H1 (cell line): ENCODE measurements at regions not wholly inside any gene's neighbourhood (a gene's known extent, or its start where the extent isn't known, plus 50 kb on each side); places are given as distances from the start of the nearest gene placed in this dataset.

ENCODE experiments used
- CHD2 ChIP-seq: IDR thresholded peaks from 2 replicates; pipeline ENCODE4 v1.6.1; 2012; ENCODE audit warnings: low read length, improper control_type of control experiment
- CHD7 ChIP-seq: fragments of 300-600 bp; sonication (generic); IDR thresholded peaks from 2 replicates; pipeline ENCODE4 v1.7.1; 2012; ENCODE audit warnings: low read length, moderate library complexity, mild to moderate bottlenecking, inconsistent platforms; ENCODE audit not compliant: insufficient replicate concordance
- FOSL1 ChIP-seq: IDR thresholded peaks from 2 replicates; pipeline ENCODE4 v1.6.1; 2011; ENCODE audit warnings: mild to moderate bottlenecking, low read depth, low read length, moderate library complexity; ENCODE audit not compliant: insufficient read depth
- JUN ChIP-seq: IDR thresholded peaks from 2 replicates; pipeline ENCODE4 v1.6.1; 2011; ENCODE audit warnings: low read depth, mild to moderate bottlenecking, improper control_type of control experiment, low read length
- NANOG ChIP-seq: IDR thresholded peaks from 2 replicates; pipeline ENCODE4 v1.6.1; 2011; ENCODE audit warnings: low read length, low read depth, mild to moderate bottlenecking, inconsistent platforms; ENCODE audit not compliant: insufficient read depth, poor library complexity, severe bottlenecking
- PHF8 ChIP-seq: fragments of 200-600 bp; sonication (generic); conservative IDR thresholded peaks from 2 replicates; pipeline ENCODE4 v1.7.1; 2012; ENCODE audit warnings: low read depth, mild to moderate bottlenecking, inconsistent platforms, low read length, moderate library complexity
- SUZ12 ChIP-seq: fragments of 200-600 bp; sonication (generic); IDR thresholded peaks from 2 replicates; pipeline ENCODE4 v1.6.1; 2012; ENCODE audit warnings: mild to moderate bottlenecking, inconsistent platforms, low read length, moderate library complexity, mixed read lengths
- TCF12 ChIP-seq: IDR thresholded peaks from 2 replicates; pipeline ENCODE4 v1.6.1; 2011; ENCODE audit warnings: low read depth, mild to moderate bottlenecking, low read length
- YY1 ChIP-seq: IDR thresholded peaks from 2 replicates; pipeline ENCODE4 v1.6.1; 2011; ENCODE audit warnings: low read depth, mild to moderate bottlenecking, low read length
- TF ChIP-seq, protein P1 (sequence below): IDR thresholded peaks from 2 replicates; pipeline ENCODE4 v1.6.1; 2012; ENCODE audit warnings: inconsistent platforms

DNA sequence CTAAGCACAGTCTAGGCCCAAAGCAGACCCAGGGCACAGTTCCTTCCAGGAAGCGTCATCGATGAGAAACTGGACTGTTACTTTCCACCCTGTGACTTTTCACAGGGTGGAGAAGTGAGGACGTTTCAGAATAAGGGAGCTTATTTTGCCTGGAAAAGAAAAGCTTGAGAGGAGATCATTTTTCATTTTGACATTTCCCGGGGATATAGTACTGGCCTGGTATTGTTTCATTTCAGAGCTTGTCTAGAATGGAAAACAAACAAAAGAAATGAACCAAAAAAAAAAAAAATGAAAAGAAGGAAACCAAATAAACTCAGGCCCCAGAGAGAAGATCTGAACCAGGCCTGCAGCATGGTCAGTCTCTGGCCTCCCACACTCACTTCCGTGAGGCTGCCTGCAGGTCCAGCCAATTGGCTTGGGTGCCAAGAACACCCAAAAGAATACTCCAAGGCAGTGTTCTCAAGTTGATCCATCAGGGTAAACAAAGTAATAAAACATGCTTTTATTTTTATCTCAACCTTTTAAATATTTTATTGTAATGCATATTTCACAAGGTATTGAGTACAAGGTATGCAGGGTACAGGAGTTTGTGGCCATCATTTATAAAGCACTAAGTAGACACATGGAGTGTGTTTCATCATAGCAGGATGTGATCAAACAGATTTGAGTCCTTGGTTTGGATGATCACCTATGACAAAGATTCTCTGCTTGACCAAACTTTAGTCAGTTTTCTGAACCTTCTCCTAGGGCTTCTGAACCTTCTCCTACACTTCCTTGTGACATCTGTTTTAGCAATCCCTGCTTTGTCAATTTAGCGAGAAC lies 176.9 kb upstream of the GGTLC1 start (continued):
- TF ChIP-seq CHD7 = no peak
- no peak for TF ChIP-seq FOSL1
- no peak for TF ChIP-seq JUN
- no peak for TF ChIP-seq NANOG
- no peak for TF ChIP-seq CHD2
- TF ChIP-seq YY1 = no peak
- TF ChIP-seq PHF8 = no peak
- TF ChIP-seq TCF12 = no peak
- TF ChIP-seq, protein P1, sequence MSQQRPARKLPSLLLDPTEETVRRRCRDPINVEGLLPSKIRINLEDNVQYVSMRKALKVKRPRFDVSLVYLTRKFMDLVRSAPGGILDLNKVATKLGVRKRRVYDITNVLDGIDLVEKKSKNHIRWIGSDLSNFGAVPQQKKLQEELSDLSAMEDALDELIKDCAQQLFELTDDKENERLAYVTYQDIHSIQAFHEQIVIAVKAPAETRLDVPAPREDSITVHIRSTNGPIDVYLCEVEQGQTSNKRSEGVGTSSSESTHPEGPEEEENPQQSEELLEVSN = no peak
- no peak for TF ChIP-seq SUZ12
